Gastrocnemius medialis (tissue), 4 donors: ENCODE measurements at regions not wholly inside any gene's neighbourhood (a gene's known extent, or its start where the extent isn't known, plus 50 kb on each side); places are given as distances from the start of the nearest gene placed in this dataset.

ENCODE experiments used
- ATAC-seq, 2 donors: fragments of 150-250 bp; one replicate each; pipeline ENCODE4 v1.9.1; 2016
- DNase-seq, 2 donors: peaks; one replicate each; pipeline ENCODE4 v3.0.0-alpha.2; 2019
- H3K27ac ChIP-seq, 4 donors: fragments of 200-600 bp; sonication (generic); 1 replicate in 1 of 4; 2 replicates in 3 of 4; pipeline ENCODE4 v1.5.1; 2016 to 2018; ENCODE audit warnings: mild to moderate bottlenecking in 2 of 4, moderate library complexity in 1 of 4
- H3K27me3 ChIP-seq, 3 donors: fragments of 200-600 bp; sonication (generic) in 2 of 3; 1 replicate in 1 of 3; 2 replicates in 2 of 3; pipeline versions ENCODE4 v1.5.1 to v1.6.0; 2016 to 2019; ENCODE audit warnings: mild to moderate bottlenecking in 1 of 3, moderate library complexity in 1 of 3
- H3K36me3 ChIP-seq, 2 donors: fragments of 200-600 bp; sonication (generic) in 1 of 2; one replicate each; pipeline ENCODE4 v1.5.1; 2017 to 2018
- H3K4me1 ChIP-seq, 2 donors: fragments of 200-600 bp; sonication (generic) in 1 of 2; one replicate each; pipeline ENCODE4 v1.5.1; 2016 to 2017; ENCODE audit warnings: mild to moderate bottlenecking in 2 of 2
- H3K4me3 ChIP-seq, 4 donors: fragments of 200-600 bp; sonication (generic) in 3 of 4; 1 replicate in 1 of 4; 2 replicates in 3 of 4; pipeline ENCODE4 v1.5.1; 2016 to 2019; ENCODE audit warnings: mild to moderate bottlenecking in 2 of 4
- H3K9me3 ChIP-seq, 3 donors: fragments of 200-600 bp; sonication (generic) in 2 of 3; 1 replicate in 1 of 3; 2 replicates in 2 of 3; pipeline ENCODE4 v1.5.1; 2016 to 2019
- POLR2A ChIP-seq, 2 donors: fragments of 450-650 bp; IDR thresholded peaks; one replicate each; pipeline ENCODE4 v1.6.1; 2017; ENCODE audit warnings: antibody characterized with exemption in 2 of 2, mild to moderate bottlenecking in 2 of 2, moderate library complexity in 2 of 2
- in situ Hi-C, 4 donors: fragments of 200-750 bp; cut with MboI; loops; one replicate each; pipeline versions ENCODE4 v1.15.0 to v1.8.0; 2017; ENCODE audit warnings: low sequenced_read_pairs in 4 of 4
- intact Hi-C: fragments of 100-400 bp; cut with DNase I; formaldehyde crosslinking; loops from one replicate; pipeline ENCODE4 v1.15.1; 2023; ENCODE audit warnings: low total_unique reads
- TF ChIP-seq, protein P1 (sequence below), 5 experiments: fragments of 450-650 bp in 3 of 5; fragments of 200-600 bp in 2 of 5; sonication (generic) in 2 of 5; IDR thresholded peaks in 4 of 5; conservative IDR thresholded peaks in 1 of 5; 1 replicate in 4 of 5; 2 replicates in 1 of 5; pipeline ENCODE4 v1.5.1; 2016 to 2019; ENCODE audit warnings: antibody characterized with exemption in 5 of 5, mild to moderate bottlenecking in 3 of 5, moderate library complexity in 3 of 5

DNA sequence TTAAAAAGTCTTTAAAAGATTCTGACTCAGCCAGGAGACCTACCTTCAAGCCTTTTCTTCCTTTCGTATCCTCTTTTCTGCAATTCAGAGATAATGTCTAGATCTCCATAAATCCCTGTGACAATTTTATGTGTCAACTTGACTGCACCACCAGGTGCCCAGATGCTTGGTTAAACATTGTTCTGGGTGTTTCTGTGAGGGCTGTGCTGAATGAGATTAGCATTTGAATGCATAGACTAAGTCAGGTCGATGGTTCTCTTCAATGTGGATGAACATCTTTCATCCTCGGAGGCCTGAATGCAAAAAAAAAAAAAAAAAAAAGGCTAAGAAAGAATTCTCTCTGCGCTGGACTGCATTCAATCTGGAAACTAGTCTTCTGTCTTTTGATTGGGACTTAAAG lies 1082.7 kb downstream of the NLGN4X start:
- TF ChIP-seq POLR2A (IDR thresholded peaks at IDR 0.05): no peak
- TF ChIP-seq, protein P1, sequence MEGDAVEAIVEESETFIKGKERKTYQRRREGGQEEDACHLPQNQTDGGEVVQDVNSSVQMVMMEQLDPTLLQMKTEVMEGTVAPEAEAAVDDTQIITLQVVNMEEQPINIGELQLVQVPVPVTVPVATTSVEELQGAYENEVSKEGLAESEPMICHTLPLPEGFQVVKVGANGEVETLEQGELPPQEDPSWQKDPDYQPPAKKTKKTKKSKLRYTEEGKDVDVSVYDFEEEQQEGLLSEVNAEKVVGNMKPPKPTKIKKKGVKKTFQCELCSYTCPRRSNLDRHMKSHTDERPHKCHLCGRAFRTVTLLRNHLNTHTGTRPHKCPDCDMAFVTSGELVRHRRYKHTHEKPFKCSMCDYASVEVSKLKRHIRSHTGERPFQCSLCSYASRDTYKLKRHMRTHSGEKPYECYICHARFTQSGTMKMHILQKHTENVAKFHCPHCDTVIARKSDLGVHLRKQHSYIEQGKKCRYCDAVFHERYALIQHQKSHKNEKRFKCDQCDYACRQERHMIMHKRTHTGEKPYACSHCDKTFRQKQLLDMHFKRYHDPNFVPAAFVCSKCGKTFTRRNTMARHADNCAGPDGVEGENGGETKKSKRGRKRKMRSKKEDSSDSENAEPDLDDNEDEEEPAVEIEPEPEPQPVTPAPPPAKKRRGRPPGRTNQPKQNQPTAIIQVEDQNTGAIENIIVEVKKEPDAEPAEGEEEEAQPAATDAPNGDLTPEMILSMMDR (IDR thresholded peaks at IDR 0.05 in 4 of 5, conservative IDR thresholded peaks at IDR 0.05 in 1 of 5): no peak
- no peak overlapping the region for H3K27ac ChIP-seq
- no peaks in the 10 kb centered on the region for H3K9me3 ChIP-seq
- no peak for ATAC-seq
- intact Hi-C loops: no loop called here
- H3K4me3 ChIP-seq: no peak overlapping the region
- no peak for DNase-seq
- no peaks in the 10 kb centered on the region for H3K27me3 ChIP-seq
- in situ Hi-C loops: no loop called here
- no peaks in the 10 kb centered on the region for H3K4me1 ChIP-seq
- H3K36me3 ChIP-seq: no peaks in the 10 kb centered on the region

DNA sequence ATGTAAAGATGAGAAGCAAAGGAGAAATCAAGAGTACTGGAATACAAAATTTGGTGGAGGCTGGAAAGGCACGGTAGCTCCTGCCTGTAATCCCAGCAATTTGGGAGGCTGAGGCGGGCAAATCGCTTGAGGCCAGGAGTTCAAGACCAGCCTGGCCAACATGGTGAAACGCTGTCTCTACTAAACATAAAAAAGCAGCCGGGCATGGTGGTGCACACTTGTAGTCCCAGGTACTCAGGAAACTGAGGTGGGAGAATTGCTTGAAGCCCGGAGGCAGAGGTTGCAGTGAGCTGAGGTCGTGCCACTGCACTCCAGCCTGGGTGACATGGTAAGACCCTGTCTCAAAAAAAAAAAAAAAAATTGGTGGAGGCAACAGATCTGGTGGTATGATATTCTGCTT lies 1086.0 kb downstream of the NLGN4X start:
- Histone ChIP-seq H3K27me3 (no peaks in the 10 kb centered on the region), H3K4me3 (no peak overlapping the region), H3K4me1 (no peaks in the 10 kb centered on the region), H3K36me3 (no peaks in the 10 kb centered on the region), H3K9me3 (no peaks in the 10 kb centered on the region), H3K27ac (no peak overlapping the region)
- DNase-seq (no peak), ATAC-seq (no peak)
- intact Hi-C loops: no loop called here
- TF ChIP-seq POLR2A (IDR thresholded peaks at IDR 0.05): no peak
- in situ Hi-C loops: no loop called here

DNA sequence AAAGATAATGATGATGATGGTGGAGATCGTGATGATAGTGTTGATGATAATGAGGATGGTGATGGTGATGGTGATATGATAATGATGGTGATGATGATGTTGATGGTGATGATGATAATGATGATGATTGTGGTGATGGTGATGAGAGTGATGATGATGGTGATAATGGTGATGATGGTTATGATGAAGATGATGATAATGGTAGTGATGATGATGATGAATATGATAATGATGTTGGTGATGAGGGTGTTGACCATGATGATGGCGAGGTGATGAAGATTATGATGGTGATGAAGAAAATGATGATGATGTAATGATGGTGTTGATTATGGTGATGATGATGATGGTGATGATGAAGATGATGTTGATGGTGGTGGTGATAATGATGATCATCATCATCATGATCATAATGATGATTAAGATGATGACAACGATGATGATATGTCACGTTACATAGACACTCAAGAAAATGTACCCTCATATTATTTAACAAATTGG lies 1106.4 kb downstream of the NLGN4X start:
- H3K9me3 ChIP-seq: no peaks in the 10 kb centered on the region
- no peaks in the 10 kb centered on the region for H3K4me1 ChIP-seq
- no peaks in the 10 kb centered on the region for H3K36me3 ChIP-seq
- intact Hi-C loops (no loop called here), in situ Hi-C loops (no loop called here)
- H3K27me3 ChIP-seq: no peaks in the 10 kb centered on the region
- DNase-seq: no peak
- TF ChIP-seq POLR2A (IDR thresholded peaks at IDR 0.05): no peak
- TF ChIP-seq, protein P1 (IDR thresholded peaks at IDR 0.05 in 4 of 5, conservative IDR thresholded peaks at IDR 0.05 in 1 of 5): no peak
- no peak for ATAC-seq
- H3K27ac ChIP-seq: no peak overlapping the region
- no peak overlapping the region for H3K4me3 ChIP-seq

DNA sequence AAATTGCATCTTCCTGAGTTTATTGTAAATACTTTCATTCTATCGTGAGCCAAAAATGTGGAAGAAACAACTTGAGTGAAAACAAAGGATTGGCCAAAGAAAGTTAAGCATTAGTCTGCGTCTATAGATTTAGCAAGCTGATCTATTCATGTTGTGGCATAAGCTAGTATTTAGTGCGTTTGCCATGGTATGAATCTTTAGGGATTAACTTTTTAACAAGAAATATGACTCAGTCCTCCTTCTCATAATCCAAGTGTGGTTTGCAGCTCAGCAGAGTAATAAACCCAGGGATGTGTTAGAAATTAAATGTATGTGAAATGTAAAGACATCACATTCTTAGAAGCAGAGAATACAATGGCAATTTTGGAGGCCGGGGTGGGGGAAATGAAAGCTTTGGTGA lies 1110.9 kb downstream of the NLGN4X start:
- in situ Hi-C loops: no loop called here
- DNase-seq: no peak
- H3K9me3 ChIP-seq: no peaks in the 10 kb centered on the region

DNA sequence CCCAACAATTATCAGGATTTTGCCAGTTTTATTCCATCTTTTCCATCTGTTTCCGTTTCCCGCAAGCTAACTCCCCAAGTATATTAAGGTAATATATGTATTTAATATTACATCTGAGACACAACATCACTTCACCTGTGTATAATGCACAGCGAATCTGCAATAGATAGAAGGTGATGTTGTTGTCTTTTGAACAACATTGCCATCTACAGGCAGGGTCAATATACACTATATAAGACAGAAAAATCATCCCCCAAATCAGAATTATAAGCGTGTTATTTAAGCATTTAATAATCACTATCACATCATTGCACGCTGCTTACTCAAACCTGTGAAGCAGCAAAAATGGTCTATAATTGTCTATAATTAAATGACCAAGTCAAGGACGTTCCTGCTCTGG lies 1115.5 kb downstream of the NLGN4X start:
- in situ Hi-C loops: no loop called here
- Histone ChIP-seq H3K9me3 (no peaks in the 10 kb centered on the region), H3K27me3 (no peaks in the 10 kb centered on the region), H3K4me3 (no peak overlapping the region), H3K4me1 (no peaks in the 10 kb centered on the region), H3K27ac (no peak overlapping the region), H3K36me3 (no peaks in the 10 kb centered on the region)
- DNase-seq (no peak), ATAC-seq (no peak)
- TF ChIP-seq POLR2A (IDR thresholded peaks at IDR 0.05): no peak
- TF ChIP-seq, protein P1 (IDR thresholded peaks at IDR 0.05 in 4 of 5, conservative IDR thresholded peaks at IDR 0.05 in 1 of 5): no peak
- intact Hi-C loops: no loop called here

More for the DNA sequence above, 1110.9 kb downstream of the NLGN4X start:
- ATAC-seq: no peak
- no peaks in the 10 kb centered on the region for H3K36me3 ChIP-seq
- no peaks in the 10 kb centered on the region for H3K4me1 ChIP-seq
- no peak for TF ChIP-seq POLR2A (IDR thresholded peaks at IDR 0.05)
- TF ChIP-seq, protein P1 (IDR thresholded peaks at IDR 0.05 in 4 of 5, conservative IDR thresholded peaks at IDR 0.05 in 1 of 5): no peak
- no peak overlapping the region for H3K27ac ChIP-seq
- H3K27me3 ChIP-seq: no peaks in the 10 kb centered on the region
- H3K4me3 ChIP-seq: no peak overlapping the region
- intact Hi-C loops: no loop called here
